Inflammatory macrophage treated with lipopolysaccharide for 4 hours (primary cell): ENCODE measurements at regions not wholly inside any gene's neighbourhood (a gene's known extent, or its start where the extent isn't known, plus 50 kb on each side); places are given as distances from the start of the nearest gene placed in this dataset.

Experiments
- DNase-seq: peaks from one replicate; pipeline ENCODE4 v3.0.0-alpha.2; 2020

GRCh38 chr19:29375429-29376119 is 150.2 kb upstream of the VSTM2B start:
- DNase-seq = no peak

- DNase-seq = no peak
Measured at GRCh38 chr19:29376855-29377354, 148.9 kb upstream of the VSTM2B start.

DNA sequence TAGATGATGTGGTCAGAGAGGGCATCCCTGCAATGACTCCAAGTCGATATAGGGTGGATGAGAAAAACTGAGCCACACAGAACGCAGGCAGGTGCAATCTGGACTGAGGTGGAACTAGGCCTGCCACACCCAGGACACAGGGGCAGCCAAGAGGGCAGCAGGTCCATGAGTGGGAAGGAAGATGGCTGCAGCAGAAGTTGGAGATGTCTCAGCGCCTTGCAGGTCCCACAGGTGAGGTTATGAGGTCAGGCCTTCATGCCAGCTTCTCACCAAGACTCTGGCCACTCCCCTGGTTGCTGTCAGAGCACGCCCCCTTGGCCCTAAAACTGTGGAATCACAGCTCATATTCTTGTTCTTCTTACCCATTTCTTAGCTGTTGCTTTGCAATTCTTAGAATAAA is 147.7 kb upstream of the VSTM2B start:
- no peak for DNase-seq

- no peak for DNase-seq
Measured at GRCh38 chr19:29378543-29379080, 147.2 kb upstream of the VSTM2B start.

DNA sequence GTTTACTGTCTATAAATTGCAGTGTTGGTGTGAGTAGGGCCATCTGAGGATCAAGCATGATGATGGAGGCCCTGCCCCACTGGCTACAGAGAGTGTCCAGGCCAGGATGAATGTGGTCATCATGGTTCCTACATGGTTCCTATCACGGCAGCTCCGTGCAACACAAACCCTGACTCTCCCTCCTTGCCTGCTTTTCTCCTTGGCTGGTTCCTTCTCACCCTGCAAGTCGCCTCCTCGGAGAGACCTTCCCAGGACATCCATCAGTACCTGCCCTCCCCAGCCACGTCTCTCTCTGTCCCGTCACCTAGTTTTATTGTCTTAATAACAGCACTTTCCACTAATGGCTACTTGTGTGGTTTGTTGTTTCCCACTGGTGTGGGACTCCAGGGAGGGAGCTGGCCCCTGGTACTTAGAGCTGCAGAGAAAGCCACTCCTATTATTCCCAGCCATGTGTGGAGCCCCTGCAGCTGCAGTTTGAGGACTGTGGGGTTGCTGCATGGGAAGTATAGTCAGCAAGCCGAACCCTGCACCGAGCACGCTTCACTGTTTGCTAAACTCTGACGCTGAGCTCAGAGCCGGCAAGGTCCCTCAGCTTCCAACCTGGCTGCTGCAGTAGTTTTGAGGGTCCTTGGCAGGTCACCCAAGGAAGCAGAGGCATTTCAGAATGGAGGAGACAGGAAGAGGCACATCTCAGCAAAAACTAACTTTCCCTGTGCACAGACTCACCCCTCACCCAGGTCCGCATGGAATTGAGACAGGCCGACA is 146.4 kb upstream of the VSTM2B start:
- no peak for DNase-seq

DNA sequence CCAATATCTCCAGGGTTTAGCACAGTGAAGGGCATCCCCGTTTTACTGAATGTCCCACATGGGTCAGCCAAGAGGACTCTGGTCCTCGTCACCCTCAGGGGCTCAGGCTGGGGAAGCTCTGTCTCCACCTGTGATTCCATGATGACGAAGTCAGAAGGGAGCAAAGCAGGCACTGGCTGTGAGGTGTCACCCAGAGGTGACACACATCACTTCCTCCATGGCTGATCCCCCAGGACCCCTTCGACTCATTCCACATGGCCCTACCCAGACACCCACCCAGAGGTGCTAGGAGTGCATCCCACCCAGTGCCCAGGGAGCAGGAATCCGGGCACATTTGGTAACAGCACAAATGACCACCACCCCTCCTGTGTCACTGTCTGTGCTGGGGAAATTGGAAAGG is 145.2 kb upstream of the VSTM2B start:
- no peak for DNase-seq

DNA sequence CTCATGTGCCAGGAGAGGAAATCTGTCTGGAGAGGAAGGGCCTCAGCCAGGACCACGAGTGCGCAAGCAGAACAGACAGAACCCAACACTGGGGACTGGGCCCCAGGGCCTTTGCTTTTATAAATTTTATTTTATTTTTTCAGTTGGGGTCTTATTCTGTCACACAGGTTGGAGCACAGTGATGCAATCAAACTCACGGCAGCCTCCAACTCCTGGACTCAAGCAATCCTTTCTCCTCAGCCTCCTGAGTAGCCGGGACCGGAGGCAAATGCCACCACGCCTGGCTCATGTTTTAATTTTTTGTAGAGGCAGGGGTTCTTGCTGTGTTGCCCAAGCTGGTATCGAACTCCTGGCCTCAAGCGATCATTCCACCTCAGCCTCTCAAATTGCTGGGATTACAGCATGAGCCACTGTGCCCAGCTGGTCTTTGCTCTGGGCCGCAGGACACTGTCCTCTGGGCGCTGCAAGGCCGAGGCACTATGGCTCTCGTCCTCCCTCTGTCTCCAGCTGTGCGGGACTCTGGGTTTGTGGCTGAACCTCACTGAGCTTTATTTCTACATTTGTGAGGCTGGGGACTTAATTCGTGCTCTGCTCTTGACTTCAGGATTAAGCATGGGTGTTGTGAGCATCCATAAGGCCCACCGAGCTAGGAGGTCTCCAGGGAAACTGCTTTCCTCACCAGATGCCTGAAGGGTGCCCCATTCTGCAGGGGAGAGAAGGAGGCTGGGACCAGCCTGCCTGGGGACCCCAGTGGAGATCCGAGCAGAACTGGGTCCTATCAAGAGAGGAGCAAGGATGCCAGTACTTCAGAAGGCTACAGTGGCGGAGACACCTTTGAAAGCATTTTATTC is 144.2 kb upstream of the VSTM2B start:
- DNase-seq = no peak

DNA sequence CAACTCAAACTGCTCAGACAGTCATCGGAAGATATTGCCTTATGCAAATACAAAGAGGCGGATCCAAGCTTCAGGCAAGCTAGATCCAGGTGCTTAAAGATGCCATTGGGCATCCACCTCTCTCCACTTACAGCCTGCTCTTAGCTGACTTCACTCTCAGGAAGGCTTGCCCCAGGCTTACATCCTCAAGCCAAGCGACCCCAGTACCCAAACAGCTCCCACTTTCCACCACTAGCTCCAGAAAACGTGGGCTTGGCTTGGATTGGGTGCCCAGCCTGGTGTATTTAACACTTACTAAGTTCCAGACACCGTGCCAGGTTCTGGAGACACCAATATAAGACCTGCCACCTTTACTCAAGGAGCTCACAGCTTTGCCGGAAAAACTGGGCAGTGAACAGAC is 142.1 kb upstream of the VSTM2B start:
- DNase-seq = no peak

DNA sequence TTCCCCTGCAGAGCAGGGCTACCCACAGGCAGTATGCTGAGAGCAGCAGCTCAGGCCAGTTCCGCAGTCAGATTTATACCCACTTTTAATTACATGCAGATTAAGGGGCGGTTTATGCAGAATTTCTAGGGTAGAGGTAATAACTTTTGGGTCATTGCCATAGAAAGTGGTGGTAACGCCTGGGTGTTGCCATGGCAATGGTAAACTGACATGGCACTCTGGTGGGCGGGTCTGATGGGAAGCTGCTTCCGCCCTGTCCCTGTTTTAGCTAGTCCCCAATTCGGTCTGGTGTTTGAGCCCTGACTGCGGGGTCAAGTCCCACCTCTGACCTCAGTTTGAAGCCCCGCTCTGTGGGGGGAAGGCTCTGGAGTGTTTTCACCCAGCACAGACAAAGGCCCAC is 141.1 kb upstream of the VSTM2B start:
- DNase-seq = no peak

- no peak for DNase-seq
Measured at GRCh38 chr19:29385191-29385795, 140.5 kb upstream of the VSTM2B start.

DNA sequence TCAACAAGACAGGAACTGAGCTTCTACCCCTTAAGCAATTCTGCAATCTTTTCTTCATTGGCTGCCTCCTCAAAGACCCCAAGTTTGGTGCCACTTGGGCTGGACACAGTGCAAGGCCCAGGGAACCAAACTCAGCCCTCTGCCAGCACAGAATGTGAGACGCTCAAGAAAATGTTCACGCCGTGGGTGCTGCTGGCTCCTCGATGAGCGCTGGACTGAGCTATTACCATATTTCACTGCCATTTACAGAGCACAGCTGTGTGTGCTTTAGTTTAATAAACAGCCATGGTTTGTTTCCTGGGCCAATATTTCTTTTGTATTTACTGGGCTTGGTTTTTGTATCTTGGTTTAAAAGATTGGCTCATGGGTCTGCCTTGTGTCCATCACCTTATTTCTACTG is 138.8 kb upstream of the VSTM2B start:
- DNase-seq = no peak

DNA sequence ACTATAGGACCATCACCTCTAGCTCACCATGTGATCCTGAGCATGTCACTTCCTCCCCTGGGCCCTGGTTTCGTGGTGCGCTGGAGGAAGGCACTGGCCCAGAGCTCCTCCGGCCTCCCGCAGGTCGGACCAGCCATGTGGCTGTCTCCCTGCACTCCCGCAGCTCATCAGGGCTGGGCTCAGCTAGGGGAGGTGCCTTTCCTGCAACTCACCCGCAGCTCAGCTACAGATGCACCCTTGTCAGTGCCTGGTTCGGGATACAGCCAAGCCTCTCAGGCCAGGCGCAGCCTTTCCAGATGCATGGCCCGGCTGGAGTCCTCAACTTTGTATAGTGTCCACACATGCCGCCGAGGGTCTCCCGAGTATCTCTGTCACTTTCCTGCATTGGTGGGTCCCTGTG is 138.2 kb upstream of the VSTM2B start:
- DNase-seq = no peak

DNA sequence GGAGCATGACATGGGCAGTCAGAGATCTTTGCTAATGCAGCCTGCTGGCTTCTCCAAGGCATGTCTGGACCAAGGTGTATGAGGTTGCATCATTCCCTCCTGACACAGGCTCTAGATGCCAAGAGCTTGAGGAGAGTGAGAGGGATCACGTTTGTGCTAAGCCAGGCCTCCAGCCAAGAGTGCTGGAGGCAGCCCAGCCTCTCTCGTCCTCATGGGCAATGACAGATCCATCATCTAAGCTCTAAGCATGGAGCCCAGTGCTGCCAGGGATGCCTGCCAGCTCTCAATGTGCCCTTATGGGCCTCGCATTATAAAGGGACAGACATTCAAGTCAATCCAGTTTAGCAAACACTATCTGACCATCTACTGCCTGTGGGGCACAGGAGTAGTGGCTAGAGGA is 136.3 kb upstream of the VSTM2B start:
- no peak for DNase-seq

GRCh38 chr19:29390742-29391141 is 135.1 kb upstream of the VSTM2B start:
- no peak for DNase-seq

DNA sequence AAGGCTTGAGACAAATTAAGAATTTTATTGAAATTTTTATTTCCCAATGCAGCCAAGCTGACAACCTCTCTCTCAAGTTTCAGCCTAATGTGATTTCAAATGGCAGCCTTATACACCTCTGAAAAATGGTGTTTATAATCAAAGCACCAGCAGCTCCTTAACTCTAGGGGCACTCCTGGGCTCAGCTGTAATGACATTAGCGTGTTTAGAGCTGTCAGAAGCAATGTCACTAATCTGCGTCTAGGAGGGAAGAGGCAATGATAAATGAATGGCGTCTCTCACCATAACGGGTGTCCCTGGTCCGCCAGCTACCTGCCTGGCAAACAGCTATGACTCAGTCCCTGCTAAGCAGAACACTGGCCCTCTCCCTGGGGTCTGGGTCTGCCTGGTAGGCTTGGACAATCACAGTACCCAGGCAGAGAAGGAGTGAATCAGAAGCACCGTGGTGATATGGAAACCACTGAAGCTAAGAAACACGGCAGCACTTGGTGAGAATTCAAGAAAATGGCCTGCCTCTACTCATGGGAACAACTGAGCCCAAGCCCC is 131.8 kb upstream of the VSTM2B start:
- DNase-seq = no peak

- DNase-seq = no peak
Measured at GRCh38 chr19:29395111-29395733, 130.6 kb upstream of the VSTM2B start.

GRCh38 chr19:29395734-29396414 is 129.9 kb upstream of the VSTM2B start:
- DNase-seq = no peak

- no peak for DNase-seq
Measured at GRCh38 chr19:29396925-29397324, 128.9 kb upstream of the VSTM2B start.

DNA sequence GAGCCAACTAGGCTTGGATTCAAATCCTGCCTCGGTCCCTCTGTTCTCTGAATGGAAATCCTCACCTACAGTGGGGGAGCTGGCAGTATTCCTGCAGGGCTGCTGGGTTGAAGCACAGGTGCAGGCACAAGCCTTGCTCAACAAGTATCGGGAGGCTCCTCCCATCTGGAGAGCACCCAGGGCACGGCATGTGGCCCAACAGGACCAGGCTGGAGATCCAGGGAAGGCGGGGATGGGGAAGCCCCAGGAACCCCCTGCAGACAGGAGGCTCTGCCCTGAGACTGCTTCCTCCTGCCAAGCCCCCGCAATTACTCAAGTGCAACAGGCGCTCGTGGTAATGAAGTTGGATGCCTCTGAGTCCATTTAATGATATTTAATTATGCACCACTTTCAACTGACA is 128.0 kb upstream of the VSTM2B start:
- no peak for DNase-seq

- DNase-seq = no peak
Measured at GRCh38 chr19:29399804-29400203, 126.0 kb upstream of the VSTM2B start.

DNA sequence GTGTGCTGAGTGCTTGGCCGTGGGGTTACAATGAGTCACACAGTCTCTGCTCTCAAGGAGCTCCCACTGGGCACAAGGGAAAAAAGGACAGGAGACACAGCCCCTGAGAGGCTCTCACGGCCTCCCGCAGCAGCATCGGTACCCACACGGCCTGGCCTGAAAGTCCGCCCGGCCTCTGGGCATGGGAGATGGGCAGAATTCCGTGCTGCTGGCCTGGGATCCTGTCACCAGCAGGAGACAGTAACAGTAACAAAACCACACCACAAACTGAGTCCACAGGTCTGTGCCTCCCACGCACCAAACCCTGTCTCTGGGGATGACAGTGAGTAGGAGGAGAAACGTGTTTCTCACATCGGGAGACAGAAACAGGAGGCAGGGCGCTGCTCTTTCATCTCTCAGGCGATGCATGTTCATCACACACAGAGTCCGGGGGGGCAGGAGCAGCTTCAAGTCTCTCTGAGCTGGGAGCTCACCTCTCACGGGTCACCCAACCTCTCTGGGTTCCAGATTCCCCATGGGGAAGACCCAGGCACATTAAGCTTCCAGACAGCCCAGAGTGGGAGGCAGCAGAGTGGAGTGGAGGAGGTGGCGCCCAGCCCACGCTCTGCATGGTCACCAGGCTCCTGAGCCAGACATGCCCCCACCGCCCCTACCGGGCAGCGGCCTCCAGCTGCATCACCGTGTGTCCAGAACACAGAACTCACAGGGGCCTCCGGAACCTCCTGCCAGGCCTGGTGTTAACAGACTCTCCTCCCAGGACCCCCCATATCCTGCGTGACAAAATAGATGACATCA is 124.7 kb upstream of the VSTM2B start:
- no peak for DNase-seq
